ENCODE measurements at regions not wholly inside any gene's neighbourhood (a gene's known extent, or its start where the extent isn't known, plus 50 kb on each side); places are given as distances from the start of the nearest gene placed in this dataset.

GRCh38 chr7:17026269-17026668 is 144.5 kb upstream of the AGR3 start:
- TF ChIP-seq CTCF (IDR thresholded peaks at IDR 0.05; ENCODE audit: poor library complexity, severe bottlenecking) (no peak), POLR2AphosphoS5 (IDR thresholded peaks at IDR 0.05) (no peak), EZH2 (IDR thresholded peaks at IDR 0.05; ENCODE audit: borderline replicate concordance, insufficient read depth, low read length, poor library complexity, severe bottlenecking) (no peak), SMC3 (conservative IDR thresholded peaks at IDR 0.05; ENCODE audit: poor library complexity) (no peak)

Data from neural cell (in vitro differentiated cells).